Heart left ventricle (tissue), 13 donors: ENCODE measurements at regions not wholly inside any gene's neighbourhood (a gene's known extent, or its start where the extent isn't known, plus 50 kb on each side); places are given as distances from the start of the nearest gene placed in this dataset.

Experiments used
- POLR2A ChIP-seq, 2 donors: fragments of 450-650 bp; IDR thresholded peaks; one replicate each; pipeline ENCODE4 v1.6.1; 2017; ENCODE audit warnings: antibody characterized with exemption in 2 of 2, mild to moderate bottlenecking in 2 of 2, moderate library complexity in 2 of 2
- TF ChIP-seq, protein P1 (sequence below), 12 donors: fragments of 200-600 bp; sonication (generic) in 4 of 12; IDR thresholded peaks; one replicate each; pipeline versions ENCODE4 v1.5.0 to v1.8.0; 2018 to 2022; ENCODE audit warnings: antibody characterized with exemption in 12 of 12, mild to moderate bottlenecking in 5 of 12
- donor health status: ischemic (EF 13 %, LVEDD 7.1; RV severe dilation, severe dysfunction).
- donor health status: DM: no; HTN: yes; CAD: no.
- donor health status: DM: no; HTN: no; CAD: no.
- donor health status: ischemic (EF 25% LVEDD 6.9; RV normal size, moderate dysfunction).
- donor health status: ischemic (EF 25% LVEDD 5.7; RV mildly dilated, moderate dysfunction).
- donor health status: ischemic (EF 35%, LVEDD 5.7; RV mildly dilated, moderate dysfunction).
- donor health status: nonischemic (EF 11% LVEDD 7.7; RV severe dilation, severe dysfunction).
- donor health status: DM: yes; HTN: yes; CAD: no.
- donor health status: PGD.
- donor health status: ischemic (EF 29% LVEDD 5.4; RV normal size, mild dysfunction).
- donor health status: nonischemic (EF 23%, LVEDD 6.1; RV moderate dilation, normal function).

DNA sequence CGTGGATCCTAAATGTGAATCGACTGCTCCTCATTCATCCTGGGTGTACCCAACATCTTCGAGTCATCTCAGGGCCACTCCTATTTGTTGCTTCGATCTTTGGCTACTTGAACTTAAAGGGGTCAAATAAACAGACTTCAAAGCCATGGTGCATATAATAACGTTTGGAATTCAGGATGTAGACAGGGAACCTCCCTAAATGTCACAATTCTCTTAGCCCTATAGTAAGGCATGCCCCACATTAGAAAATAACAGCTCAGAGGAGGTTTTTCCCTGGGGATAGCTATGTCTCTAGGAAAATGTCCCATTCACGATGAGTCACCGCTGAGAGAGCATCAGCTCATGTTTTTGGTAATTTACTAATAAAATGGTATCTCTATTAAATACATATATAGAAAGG lies 54.8 kb upstream of the BMP6 start:
- TF ChIP-seq, protein P1, sequence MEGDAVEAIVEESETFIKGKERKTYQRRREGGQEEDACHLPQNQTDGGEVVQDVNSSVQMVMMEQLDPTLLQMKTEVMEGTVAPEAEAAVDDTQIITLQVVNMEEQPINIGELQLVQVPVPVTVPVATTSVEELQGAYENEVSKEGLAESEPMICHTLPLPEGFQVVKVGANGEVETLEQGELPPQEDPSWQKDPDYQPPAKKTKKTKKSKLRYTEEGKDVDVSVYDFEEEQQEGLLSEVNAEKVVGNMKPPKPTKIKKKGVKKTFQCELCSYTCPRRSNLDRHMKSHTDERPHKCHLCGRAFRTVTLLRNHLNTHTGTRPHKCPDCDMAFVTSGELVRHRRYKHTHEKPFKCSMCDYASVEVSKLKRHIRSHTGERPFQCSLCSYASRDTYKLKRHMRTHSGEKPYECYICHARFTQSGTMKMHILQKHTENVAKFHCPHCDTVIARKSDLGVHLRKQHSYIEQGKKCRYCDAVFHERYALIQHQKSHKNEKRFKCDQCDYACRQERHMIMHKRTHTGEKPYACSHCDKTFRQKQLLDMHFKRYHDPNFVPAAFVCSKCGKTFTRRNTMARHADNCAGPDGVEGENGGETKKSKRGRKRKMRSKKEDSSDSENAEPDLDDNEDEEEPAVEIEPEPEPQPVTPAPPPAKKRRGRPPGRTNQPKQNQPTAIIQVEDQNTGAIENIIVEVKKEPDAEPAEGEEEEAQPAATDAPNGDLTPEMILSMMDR (IDR thresholded peaks at IDR 0.05): no peak
- no peak for TF ChIP-seq POLR2A (IDR thresholded peaks at IDR 0.05)
